SK-N-MC (cell line): ENCODE measurements at regions not wholly inside any gene's neighbourhood (a gene's known extent, or its start where the extent isn't known, plus 50 kb on each side); places are given as distances from the start of the nearest gene placed in this dataset.

Source experiments
- DNase-seq: peaks from one replicate; pipeline ENCODE4 v3.0.0-alpha.2; 2011; ENCODE audit warnings: low read depth, low spot score
- H3K27ac ChIP-seq: fragments of 200-600 bp; sonication (generic); 2 replicates; pipeline ENCODE4 v1.5.1; 2016; ENCODE audit warnings: mixed run types
- H3K36me3 ChIP-seq: fragments of 200-600 bp; sonication (generic); 2 replicates; pipeline ENCODE4 v1.6.1; 2017; ENCODE audit warnings: antibody characterized with exemption, low read length, mixed read lengths; ENCODE audit not compliant: insufficient read depth
- H3K4me3 ChIP-seq: fragments of 200-600 bp; sonication (generic); 2 replicates; pipeline ENCODE4 v1.5.1; 2016
- H3K9ac ChIP-seq: fragments of 200-600 bp; sonication (generic); 2 replicates; pipeline ENCODE4 v1.8.0; 2017; ENCODE audit warnings: mixed run types, mixed read lengths; ENCODE audit not compliant: insufficient read length
- H3K9me3 ChIP-seq: fragments of 200-600 bp; sonication (generic); 2 replicates; pipeline ENCODE4 v1.6.1; 2017; ENCODE audit warnings: low read depth, mild to moderate bottlenecking, antibody characterized with exemption, low read length, moderate library complexity, mixed read lengths
- EZH2 ChIP-seq: fragments of 200-600 bp; sonication (generic); IDR thresholded peaks from one replicate; pipeline ENCODE4 v1.6.1; 2017; ENCODE audit warnings: antibody characterized with exemption
- FOXP2 ChIP-seq: optimal IDR thresholded peaks from 2 replicates; pipeline ENCODE3; 2011; ENCODE audit warnings: mild to moderate bottlenecking, moderate library complexity; ENCODE audit not compliant: insufficient read depth; ENCODE audit errors: extremely low read length, control extremely low read depth
- POLR2AphosphoS5 ChIP-seq: IDR thresholded peaks from 2 replicates; pipeline ENCODE4 v1.6.1; 2012; ENCODE audit warnings: mild to moderate bottlenecking, low read depth, low read length, borderline replicate concordance

DNA sequence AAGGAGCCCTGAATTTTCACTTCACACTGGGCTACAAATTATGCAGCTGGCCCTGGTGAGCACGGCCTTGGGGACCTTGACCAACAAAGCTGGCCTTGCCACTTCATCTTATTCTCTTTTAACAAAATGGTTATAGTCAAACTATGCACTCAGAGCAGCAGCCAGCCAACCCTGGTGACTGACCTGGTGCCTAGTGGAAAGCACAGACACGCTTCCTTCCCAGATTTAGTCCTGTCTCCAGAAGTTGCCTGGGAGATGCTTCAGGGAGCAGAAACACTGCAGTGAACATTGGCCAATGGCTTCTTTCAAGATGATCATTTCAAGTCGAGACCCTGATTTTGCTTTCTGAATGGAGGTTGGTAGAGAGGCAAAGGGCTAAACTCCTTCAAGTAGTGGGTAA lies 249.3 kb downstream of the SIPA1L2 start:
- no peak for DNase-seq
- Histone ChIP-seq H3K4me3 (no peak overlapping the region), H3K27ac (no peak overlapping the region), H3K9me3 (no peaks in the 10 kb centered on the region), H3K9ac (no peak overlapping the region), H3K36me3 (no peaks in the 10 kb centered on the region)
- TF ChIP-seq FOXP2 (no peak), POLR2AphosphoS5 (no peak), EZH2 (no peak)

DNA sequence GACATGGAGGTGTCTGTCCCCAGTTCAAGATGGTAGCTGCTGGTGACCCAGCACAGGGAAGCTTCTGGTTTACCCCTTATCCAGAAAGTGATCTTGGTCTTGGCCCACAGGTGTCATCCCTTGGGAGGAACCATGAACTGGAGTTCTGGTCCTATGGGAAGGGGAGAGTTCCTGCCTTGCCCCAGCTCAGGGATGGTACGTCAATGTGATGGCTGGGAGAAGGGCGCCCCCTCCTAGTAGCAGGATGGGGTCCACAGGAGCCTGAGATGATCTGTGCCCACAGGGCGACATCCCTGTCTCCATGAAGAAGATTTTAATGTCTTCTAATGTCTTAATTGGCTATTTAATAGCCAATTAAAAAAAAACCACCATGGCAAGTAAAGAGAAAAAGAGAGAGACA lies 249.8 kb downstream of the SIPA1L2 start:
- DNase-seq: no peak
- H3K9ac ChIP-seq: no peak overlapping the region
- no peak overlapping the region for H3K27ac ChIP-seq
- no peaks in the 10 kb centered on the region for H3K36me3 ChIP-seq
- H3K9me3 ChIP-seq: no peaks in the 10 kb centered on the region
- TF ChIP-seq POLR2AphosphoS5: no peak
- no peak for TF ChIP-seq FOXP2
- no peak for TF ChIP-seq EZH2
- H3K4me3 ChIP-seq: no peak overlapping the region

DNA sequence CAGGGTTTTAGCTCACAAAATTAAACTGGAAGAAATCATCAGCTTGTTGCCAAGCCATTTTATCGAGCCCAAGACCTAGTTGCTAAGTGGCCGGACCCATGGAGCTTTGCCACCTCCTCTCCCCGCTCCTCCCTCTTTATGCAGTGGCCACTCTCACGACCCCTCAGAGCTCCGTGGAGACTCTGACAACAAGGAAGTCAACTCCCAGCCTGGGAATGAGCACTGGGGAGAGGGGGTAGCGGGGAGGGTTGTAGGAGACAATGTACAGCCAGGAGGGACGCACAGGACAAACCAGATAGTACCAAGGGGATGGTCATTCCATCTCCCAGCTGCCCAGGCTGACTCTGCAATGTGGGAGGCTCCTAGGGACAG lies 250.9 kb downstream of the SIPA1L2 start:
- no peaks in the 10 kb centered on the region for H3K9me3 ChIP-seq
- H3K36me3 ChIP-seq: no peaks in the 10 kb centered on the region
- no peak overlapping the region for H3K9ac ChIP-seq
- no peak for TF ChIP-seq POLR2AphosphoS5
- no peak for TF ChIP-seq FOXP2
- TF ChIP-seq EZH2: no peak
- no peak overlapping the region for H3K27ac ChIP-seq
- H3K4me3 ChIP-seq: no peak overlapping the region
- no peak for DNase-seq

DNA sequence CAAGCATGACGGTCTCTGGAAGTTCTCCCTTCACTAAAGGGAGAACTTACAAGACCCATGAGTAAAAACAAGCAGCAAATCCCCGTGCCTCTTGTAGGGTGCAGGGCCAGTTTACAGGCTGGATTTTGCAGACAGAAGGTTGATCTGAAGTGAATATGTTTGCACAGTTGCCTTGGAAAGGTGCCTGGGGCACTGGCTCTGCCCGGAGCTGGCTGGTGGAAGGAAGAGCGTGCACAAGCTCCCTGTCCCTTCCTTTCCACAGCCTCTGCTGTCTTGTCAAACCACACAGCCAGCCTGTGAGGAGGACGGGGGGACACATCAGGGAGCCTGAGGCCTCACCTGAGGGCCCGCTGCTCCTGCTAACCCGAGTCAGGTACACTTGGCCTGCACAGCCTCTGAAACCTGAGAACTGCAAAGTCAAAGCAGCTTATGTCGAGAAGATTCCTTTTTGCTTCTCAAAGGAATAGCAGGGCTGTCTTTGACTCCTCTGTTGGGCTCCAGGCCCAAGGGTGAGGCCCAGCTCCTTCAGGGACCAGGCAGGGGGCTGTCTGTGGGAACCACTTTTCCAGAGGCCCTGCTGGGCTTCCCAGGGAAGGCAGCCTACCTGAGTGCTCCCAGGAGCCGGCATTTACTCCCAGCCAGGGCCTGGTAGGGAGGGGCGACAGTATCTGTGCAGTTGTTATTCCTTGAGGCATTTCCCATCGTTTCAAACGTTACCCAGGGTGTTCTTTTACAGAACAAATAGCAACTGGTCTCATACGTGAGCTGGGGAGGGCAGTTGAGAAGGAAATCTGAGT lies 251.5 kb downstream of the SIPA1L2 start:
- DNase-seq: no peak
- TF ChIP-seq POLR2AphosphoS5 (no peak), EZH2 (no peak), FOXP2 (no peak)

DNA sequence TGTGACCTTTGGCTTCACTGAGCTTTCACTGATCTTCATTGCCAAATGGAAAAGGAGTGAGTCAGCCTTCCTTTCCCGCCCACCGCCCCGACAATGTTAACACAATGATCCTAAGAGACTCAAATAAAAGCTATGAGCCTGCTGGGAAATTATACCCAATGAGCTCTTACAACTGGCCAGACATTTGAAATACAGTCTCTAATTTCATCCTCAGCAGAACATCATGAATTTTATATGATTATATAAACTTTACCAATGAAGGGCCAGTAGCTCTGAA lies 252.5 kb downstream of the SIPA1L2 start:
- Histone ChIP-seq H3K36me3 (no peaks in the 10 kb centered on the region), H3K9ac (no peak overlapping the region), H3K27ac (no peak overlapping the region), H3K4me3 (no peak overlapping the region), H3K9me3 (no peaks in the 10 kb centered on the region)
- no peak for TF ChIP-seq FOXP2
- TF ChIP-seq EZH2: no peak
- TF ChIP-seq POLR2AphosphoS5: no peak
- DNase-seq: no peak

More for the DNA sequence above, 251.5 kb downstream of the SIPA1L2 start:
- Histone ChIP-seq H3K27ac (no peak overlapping the region), H3K9ac (no peak overlapping the region), H3K9me3 (no peaks in the 10 kb centered on the region), H3K36me3 (no peaks in the 10 kb centered on the region), H3K4me3 (no peak overlapping the region)

DNA sequence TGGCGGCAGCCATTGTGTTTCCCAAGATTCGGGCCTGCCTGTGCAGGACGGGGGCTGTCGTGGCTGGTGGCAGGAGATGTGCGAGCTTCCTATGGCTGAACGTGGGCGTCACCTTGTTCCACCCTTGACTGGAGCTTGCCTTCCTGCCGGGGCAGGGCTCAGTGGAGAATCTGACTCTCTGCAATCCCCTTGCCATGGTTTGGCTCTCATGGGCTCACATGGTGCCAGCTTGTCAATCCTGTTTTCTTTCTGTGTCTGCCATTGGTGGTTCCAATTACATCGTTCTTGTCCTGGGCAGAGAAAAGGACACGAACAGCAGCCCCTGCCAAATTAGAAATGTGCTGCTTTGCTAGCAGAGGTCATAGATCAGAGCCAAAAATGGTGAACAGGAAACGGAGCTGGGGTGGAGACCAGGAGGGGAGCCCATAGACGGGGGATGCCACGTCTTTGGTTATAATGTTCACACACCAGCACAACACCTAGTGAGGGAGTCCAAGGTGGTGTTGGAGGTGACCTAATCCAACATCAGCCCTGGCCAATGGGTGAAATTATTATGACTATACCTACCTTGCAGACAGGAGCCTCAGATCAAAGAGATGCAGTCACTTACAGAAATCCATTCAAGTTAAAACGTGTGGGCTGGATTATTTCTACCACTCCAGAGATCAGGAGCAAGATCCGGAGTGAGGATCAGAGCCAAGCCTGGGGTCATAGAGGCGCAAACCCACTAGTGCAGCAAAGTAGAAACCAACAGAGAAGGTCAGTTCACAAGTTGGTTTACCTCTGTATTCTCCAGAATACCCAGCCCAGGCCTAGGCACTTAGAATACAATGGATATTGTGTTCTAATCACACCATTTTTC lies 253.1 kb downstream of the SIPA1L2 start:
- Histone ChIP-seq H3K36me3 (no peaks in the 10 kb centered on the region), H3K9me3 (no peaks in the 10 kb centered on the region), H3K4me3 (no peak overlapping the region), H3K27ac (no peak overlapping the region), H3K9ac (no peak overlapping the region)
- TF ChIP-seq FOXP2 (no peak), POLR2AphosphoS5 (no peak), EZH2 (no peak)
- no peak for DNase-seq

DNA sequence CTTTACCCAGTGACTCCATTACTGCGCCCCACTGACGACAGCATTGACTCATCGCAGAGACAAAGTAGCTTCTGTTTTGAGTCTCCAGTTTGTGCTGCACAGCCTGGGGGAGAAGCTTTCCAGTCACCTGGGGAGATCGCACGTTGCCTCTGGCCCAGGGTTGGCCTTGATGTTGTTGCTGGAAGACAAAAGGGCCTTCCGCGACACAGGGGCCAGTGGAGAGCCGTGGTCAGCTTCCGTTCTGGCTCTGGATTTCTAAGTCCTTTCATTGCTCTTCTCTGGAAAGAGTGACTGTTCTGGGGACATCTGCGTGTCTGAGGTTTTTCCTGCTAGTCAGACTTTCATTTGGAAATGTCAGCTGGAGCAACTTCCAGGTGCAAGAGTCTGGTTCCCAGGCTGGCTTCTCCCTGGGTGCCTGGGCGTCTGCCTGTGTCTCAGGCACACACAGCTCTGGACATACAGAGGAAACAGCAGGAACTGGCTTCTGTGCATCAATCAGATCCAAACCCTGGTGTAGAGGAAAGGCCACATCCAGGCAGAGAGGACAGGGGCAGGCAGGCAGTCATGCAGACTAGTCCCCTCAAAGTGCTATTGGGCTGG lies 257.0 kb downstream of the SIPA1L2 start:
- no peaks in the 10 kb centered on the region for H3K36me3 ChIP-seq
- no peak overlapping the region for H3K9ac ChIP-seq
- no peak for DNase-seq
- H3K27ac ChIP-seq: no peak overlapping the region
- no peak for TF ChIP-seq POLR2AphosphoS5
- no peak for TF ChIP-seq EZH2
- TF ChIP-seq FOXP2: no peak
- no peaks in the 10 kb centered on the region for H3K9me3 ChIP-seq
- H3K4me3 ChIP-seq: no peak overlapping the region

DNA sequence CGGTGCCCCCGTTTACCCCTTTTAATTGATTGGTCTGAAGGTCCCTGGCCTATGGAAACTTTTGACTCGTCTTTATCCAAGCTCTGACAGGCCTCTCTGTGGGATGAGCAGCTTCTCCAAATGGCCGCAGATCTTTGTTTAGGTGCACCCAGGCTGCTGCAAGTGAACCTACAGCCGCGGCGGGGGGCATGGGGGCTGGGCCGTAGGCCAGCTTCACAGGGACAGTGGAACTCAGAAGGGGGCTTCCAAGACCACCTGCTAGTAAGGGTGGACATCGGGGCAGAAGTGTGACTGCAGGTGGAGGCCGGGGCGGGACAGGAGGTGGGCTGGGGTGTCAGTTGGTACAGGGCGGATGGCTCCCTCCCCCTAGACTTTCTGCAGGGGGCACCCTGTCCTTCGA lies 257.5 kb downstream of the SIPA1L2 start:
- no peaks in the 10 kb centered on the region for H3K9me3 ChIP-seq

More for the DNA sequence above, 257.5 kb downstream of the SIPA1L2 start:
- DNase-seq: no peak
- Histone ChIP-seq H3K36me3 (no peaks in the 10 kb centered on the region), H3K4me3 (no peak overlapping the region), H3K9ac (no peak overlapping the region), H3K27ac (no peak overlapping the region)
- TF ChIP-seq POLR2AphosphoS5 (no peak), EZH2 (no peak), FOXP2 (no peak)
